Stimulated activated CD8-positive, alpha-beta memory T cell treated with anti-CD3 and anti-CD28 coated beads, Interleukin-15, amount 100 ng/mL, for 24 hours (primary cell): ENCODE measurements at regions not wholly inside any gene's neighbourhood (a gene's known extent, or its start where the extent isn't known, plus 50 kb on each side); places are given as distances from the start of the nearest gene placed in this dataset.
"Not testable (repeated sequence)": the region's sequence is repeated elsewhere in the genome, so short reads cannot be mapped to it uniquely, and the experiment has no call there.

Source experiments
- DNase-seq: peaks from one replicate; pipeline ENCODE4 v3.0.0-alpha.2; 2020; ENCODE audit warnings: low read depth

DNA sequence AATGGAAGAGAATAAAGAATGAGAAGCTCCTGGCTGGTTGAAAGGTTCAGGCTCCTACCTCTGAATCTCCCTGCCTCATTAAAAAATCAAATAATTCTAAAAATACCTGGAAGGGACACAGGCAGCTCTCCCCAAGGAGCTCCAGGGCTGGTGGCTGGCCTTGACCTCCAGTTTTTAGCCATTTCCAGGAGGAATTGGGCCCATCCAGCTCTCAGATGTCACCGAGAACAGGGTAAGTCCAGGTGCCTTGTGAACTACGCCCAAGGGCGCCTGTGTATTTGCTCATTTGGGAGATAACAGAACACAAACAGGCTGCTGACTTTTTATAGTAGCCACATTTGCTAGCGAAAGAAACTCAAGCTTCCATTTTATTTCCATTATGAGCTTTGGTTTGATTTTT, 321.0 kb upstream of the C1orf174 start:
- DNase-seq, result no peak

DNA sequence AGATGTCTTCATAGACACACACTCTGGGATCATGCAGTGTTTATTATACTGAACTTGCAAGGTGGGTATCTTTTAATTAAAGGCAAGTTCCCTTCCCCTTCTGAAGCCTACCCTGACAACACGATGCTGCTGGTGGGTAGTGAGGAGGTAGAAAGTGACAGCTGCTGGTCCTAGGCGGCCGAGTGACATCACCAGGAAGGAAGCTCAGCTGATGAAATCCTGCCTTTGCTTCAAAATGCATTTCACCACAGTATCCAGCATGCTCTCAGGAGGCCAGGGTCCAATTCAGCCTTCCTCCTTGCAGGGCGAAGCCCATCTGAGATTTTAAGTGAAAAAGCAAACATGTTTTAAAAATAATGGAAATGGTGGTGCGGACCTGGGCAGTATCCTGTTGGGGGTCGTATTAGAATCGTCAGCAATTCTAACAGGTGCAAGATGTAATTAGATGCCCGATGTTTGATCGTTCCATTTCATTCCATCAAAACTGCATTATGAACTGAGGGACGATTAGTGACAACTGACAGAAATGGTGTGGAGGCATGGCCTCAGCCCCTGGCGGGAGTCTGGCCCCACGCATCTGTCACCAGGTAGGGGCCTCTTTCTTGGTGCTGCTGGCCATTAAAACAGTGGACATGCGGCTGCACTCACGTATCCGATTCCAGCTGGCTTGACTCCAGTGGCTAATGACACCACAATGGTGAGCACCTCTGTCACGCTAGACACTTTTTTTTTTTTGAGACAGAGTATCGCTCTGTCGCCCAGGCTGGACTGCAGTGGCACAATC, 324.8 kb upstream of the C1orf174 start:
- DNase-seq, result no peak

DNA sequence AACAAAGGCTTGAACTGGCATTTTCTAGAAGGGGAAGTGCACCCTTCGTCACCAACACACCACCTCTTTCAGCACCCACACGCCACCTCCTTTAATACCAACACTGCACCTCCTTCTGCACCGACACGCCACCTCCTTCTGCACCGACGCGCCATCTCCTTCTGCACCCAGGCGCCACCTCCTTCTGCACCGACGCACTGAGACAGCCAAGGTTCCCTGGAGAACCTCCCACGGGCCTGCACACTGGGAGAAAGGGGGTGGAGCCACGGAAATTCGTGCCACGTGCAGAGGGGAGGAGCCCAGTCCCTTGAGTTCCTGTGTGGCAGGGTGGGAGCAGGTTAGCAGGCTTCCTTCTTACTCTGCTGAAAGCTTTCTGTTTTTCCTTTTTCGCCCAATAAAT, 327.9 kb upstream of the C1orf174 start:
- no peak for DNase-seq

DNA sequence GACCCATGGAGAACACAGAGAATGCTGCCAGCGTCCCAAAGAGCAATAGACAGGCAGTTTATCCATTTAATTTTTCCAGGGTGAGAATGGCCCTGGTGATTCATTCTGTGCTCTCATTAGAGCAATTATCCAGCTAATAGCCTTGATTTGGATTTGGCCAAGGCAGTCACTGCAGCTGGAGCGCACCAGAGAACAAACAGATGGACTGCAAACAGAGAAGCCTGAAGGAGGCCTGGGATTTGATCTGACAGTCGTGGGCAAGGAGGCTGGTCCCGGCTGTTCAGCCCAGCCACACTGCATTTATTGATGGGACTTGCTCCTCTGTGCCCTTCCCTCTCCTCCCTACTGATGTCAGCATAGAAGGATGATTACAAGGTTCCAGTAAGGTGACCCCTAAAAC, 353.9 kb upstream of the C1orf174 start:
- no peak for DNase-seq

DNA sequence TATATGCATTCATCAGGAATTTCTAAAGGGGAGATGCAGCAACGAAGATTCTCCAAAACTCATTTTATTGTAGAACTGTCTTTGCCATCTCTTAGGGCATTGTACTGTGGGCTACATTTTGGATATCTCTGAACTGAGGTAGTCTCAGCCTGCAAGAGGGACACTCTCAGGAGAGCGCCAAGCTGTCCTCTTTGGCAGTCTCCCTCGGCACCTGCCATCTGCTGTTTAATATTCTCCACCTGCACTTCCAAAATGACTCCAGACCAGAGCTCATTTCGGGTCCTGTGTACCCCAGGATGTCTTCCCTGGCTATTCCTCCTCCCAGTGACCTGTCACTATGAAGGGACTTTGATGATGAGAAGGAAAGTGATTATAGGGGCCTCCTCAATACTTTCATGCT, 356.3 kb upstream of the C1orf174 start:
- DNase-seq, result no peak

DNA sequence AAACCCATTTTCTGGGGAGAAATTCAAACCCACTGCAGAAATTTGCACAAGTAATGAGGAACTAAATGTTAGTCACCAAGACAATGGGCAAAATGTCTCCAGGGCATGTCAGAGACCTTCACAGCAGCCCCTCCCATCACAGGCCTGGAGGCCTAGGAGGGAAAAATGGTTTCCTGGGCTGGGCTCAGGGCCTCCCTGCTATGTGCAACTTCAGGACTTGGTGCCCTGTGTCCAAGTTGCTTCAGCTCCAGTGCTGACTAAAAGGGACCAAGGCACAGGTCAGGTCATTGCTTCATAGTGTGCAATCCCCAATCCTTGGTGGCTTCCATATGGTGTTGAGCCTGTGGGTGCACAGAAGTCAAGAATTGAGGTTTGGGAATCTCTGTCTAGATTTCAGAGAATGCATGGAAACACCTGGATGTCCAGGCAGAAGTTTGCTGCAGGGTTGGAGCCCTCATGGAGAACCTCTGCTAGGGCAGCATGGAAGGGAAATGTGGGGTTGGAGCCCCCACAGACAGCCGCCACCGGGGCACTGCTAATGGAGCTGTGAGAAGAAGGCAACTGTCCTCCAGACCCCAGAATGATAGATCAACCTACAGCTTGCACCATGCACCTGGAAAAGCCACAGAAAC, 358.2 kb upstream of the C1orf174 start:
- not testable (repeated sequence) for DNase-seq

DNA sequence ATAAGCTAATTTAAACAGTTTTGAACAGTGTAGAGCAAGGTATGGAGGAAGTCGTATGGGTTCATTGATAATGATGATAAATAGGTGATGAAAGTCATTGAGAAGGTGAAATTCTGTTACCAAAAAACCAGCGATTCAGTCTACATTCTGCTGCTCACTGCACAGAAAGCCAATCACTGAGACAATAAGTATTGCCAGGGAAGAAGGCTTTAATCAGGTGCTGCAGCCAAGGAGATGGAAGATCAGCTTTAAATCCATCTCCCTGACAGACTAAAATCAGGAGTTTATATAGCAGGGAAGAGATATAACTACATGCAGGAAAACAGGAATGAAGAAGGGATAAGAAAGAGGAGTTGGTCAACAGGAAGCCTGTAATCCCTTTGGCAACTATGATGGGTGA, 361.3 kb upstream of the C1orf174 start:
- DNase-seq, result no peak

DNA sequence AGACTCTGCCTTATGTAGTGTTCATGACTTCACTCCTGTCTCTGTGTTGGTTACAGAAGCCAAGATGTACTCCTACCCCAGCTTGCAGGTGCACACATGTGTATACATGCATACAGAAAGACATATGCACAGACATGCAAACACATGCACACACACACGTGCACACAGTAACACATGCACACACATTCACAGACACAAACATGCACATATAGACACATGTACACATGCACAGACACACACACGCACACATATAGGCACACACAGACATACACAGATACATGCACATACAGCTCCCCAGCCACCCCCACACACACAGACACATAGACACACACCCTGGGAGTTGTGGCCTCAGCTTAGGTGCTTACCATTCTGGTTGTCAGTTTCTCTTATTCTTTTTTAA, 362.6 kb upstream of the C1orf174 start:
- no peak for DNase-seq

DNA sequence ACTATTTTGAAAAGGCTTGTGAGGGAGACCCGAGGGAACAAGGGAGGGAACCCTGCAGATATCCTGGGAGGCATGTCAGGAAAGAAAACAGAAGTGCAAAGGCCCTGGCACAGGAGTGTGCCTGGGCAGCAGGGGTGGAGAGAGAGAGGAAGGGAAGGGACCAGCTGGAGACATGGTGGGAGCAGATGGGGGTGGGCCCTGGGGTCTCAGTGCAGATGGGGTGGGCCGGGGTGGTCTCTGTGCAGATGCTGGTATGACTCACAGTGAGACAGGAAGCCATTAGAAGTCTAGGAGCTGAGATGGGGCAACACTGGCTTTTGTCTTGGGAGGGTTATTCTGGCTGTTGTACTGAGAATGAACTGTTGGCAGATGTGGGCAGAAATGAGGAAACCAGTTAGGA, 363.6 kb upstream of the C1orf174 start:
- no peak for DNase-seq

DNA sequence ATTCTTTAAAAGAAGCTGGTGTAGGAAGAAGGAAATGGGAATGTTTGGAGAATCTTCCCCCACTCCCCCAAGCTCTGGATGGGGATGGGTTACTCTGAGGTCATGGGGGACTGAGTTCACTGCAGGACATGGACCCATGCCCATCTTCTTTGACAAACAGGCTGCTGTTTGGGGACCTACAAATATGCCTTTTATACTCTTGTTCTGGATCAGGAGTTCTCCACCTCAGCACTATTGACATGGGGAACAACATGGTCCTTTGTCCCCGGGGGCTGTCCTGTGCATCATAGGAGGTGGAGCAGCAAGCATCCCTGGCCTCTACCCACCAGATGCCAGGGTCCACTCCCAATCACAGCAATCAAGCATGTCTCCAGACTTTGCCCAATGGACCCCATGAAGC, 365.8 kb upstream of the C1orf174 start:
- DNase-seq, result no peak

DNA sequence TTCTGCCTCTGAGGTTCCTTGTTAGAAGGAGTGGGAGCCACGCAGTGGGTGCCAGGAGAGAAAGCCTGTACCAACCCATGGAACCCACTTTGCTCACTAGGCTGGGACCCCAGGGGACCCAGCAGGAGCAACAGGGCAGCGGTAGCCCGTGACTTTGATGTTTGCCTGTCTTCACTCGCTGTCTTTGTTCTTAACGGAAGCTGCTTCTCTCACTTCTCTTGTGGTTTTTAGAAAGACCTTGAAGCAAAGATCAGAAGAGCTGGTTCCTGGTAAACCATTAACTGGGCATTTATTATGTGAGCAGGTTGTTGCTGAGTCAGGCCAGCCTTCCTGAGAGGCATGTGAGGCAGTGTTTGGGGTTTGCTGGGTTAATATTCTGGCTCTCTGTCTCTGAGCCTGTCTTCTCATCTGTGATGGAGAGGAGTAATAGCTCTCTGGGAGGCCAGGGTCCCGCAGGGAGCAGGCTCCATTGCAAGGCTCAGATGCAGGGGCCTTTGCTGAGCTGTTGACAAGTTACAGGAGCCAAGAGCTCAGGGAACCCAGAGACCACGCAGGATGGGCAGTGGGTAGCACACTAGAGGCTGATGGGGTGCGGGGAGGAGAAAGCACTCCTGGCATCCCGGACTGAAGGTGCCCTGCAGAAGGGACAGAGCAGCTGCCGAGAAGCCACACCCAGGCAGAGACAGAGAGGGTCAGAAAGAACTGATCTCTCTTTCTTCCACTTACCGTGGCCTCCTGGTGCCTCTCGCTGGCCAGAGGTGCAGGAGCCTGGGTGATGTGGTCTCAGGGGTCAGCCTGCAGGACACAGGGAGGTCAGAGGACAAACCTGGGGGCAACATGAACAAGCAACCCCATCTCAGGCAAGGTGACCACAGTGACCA, 367.5 kb upstream of the C1orf174 start:
- no peak for DNase-seq

DNA sequence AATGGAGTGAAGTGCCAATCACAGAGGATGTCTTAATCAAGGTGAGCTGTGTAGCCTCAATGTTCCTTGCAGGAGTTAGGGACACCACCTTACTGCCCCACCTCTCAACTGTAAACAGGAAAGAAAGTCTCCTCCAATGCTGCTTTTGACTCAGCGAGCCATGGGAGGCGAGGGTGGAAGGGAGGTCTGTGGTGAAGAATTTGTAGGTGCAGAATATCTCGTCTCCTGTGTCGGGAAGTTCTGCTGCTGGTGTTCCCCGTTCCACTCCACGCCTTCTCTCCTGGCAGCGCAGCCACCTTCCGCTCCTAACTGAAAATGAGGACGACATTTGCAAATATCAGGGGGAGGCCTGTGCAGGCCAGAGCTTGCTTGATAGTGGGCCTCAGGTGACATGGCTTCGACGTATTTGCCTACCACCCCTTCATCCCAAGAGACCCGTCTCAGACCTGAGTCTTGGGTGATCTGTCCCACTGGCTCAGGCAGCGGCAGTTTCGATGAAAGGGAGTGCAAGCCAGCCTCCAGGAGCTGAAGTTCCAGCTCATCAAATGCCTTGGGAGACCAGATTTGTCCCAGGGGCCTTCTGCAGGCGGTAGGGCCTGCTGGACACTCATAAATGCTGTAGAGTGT, 368.3 kb upstream of the C1orf174 start:
- no peak for DNase-seq

DNA sequence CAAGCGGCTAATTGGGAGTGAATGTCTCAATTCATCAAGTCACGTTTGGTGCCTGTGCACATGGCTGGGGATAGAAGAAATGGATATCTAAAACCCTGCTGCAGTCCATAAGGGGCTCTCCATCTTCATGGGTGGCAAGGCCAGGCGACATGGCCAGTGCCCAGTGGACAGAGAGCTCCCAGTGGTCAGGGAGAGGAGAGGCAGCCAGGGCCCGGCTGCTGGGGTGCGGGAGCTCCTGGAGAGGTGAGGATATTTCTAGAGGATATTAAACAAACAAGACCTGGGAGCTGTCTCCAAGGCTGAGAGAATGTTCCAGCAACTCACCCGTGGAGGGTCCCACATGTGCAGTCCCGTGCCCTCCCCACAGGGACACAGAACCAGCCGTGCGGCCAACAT, 368.8 kb upstream of the C1orf174 start:
- DNase-seq, result no peak

DNA sequence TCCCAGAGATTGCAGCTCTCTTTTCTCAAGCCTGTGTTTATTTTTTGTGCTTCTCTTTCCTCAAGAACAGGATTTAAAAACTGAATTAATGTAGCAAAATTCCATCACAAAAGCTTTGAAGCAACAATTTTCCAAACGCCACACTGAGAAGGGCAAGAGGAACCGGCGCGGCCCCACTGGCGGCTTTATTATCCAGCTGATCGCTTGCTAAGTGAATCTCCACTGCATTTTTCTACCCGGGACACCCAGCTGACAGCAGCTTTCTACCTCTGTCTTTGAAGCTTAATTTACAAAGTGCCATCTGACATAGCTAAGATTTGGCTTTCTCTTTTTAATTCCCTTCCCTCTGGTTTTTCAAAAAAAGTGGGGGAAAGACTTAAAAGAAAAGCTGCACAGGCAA, 369.3 kb upstream of the C1orf174 start:
- no peak for DNase-seq

DNA sequence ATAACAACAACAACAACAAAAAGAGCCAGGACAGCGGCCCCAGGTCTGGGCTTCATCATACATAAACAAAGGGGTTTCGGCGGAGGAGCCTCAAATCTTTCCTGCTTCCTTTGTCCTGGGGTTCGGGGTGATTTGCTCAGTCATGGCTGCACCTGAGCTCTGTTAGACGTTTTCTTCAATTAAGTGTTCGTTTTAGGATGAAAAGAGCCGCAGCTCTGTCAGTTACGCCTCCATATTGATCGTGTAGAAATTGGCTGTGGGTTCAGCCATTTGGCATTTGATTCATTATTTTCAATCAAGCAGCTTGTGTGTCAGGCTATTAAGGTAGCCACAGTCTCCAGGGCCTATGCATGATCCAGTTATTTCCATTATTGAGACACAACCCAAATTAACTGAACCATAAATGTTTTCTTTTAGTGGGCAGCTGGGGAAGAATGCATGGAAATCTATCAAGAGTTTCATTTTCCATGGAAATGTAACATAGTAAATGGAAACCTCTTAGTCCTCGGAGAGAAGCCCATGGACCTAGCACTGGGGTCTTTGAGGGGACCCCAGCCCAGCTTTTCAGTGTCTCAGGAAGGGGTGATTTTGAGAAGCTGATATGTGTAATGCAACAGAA, 370.0 kb upstream of the C1orf174 start:
- no peak for DNase-seq

DNA sequence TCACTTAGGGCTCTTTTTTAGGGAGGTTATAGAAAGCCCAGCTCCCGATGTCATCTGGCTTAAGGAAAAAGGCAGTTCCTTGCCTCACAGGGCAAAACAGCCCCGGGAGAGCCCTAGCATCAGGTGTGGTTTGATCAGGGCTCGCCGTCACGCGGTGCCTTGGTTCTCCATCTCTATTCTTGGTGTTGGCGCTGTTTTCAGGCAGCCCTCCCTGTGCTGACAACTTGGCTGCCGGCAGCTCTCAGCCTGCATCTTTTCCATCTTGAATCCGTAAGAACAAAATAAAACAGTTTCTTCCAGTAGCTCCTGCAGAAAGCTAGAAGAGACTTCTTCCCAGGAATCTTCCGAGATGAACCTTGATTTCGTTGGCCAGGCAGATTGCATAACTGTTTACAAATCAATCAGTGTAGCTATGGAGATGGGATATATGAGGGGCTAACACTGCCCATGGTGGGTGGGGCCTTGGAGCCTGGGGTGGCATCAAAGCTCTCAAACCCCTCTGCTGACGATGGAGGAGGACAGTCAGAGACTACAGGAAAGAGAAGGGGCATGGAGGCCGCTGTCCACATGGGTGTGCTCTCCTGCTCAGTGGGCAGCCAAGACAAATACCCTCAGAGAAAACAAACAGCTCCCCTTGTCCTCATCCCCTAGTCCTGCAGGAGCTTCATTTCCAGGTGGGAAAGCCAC, 370.7 kb upstream of the C1orf174 start:
- no peak for DNase-seq

DNA sequence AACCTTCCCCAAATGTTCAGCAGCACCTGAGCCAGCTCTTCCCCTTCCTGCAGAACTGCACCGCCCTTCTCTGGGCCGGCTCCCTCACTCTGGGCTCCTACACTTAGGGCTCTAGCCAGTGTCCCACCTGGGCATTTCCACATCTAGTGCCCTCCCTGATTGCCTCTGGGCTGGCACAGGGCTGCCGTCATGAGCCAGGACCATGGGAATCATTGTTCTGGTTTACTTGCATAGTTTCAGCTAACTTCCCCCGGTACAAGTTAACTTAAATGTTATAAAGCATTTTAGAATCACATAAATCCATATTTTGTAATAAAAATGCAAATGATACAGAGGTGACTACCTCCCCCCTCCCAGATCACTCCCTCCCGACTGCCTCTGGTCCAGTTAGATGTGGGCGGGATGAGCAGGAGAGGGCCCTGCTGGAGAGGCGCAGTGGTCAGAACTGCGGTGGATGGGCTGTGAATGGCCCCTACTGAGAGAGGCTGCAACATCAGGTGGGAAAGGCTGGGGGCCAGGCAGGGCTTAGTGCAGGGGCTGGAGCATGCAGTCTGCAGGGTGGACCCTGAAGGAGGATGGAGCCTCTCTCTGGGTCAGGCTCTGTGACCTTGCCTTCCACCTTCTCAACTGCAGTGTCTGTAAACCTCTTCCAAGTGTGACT, 371.4 kb upstream of the C1orf174 start:
- DNase-seq, result no peak

DNA sequence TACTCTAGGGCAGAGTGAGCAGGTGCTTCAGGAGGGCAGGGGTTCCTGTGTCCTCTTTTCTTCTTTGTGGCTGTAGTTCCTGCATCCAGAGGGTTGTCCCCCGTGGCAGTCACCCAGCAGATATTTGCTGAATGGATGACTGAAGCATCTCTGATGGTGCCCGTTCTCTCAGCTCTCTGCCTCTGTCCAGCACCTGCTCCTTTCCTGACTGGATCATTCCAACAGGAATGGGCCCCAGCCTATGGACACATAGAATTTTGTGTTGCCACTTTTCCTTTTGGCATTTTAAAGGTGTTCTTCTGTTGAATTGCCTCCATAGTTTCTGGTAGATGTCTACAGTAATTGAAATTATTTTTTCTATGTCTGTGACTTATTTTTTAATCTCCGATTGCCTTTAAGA, 372.5 kb upstream of the C1orf174 start:
- no peak for DNase-seq

DNA sequence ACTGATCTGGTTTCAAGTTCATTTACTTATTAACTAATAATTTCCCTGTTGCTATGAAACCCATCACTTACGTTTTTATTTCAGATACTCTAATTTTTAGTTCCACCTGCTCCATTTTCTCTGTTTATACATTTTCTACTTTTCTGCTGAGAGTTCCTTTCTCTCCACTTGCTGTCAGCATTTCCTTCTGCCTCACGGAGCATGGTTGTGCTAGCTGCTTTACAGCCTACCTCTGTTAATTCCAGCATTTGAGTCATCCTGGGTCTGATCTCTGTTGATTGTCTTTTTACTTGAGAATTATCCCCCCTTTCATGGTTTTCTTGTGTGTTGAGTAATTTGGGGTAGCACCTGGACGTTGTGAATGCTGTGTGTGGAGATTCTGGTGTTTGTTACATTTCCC, 373.2 kb upstream of the C1orf174 start:
- DNase-seq, result no peak

DNA sequence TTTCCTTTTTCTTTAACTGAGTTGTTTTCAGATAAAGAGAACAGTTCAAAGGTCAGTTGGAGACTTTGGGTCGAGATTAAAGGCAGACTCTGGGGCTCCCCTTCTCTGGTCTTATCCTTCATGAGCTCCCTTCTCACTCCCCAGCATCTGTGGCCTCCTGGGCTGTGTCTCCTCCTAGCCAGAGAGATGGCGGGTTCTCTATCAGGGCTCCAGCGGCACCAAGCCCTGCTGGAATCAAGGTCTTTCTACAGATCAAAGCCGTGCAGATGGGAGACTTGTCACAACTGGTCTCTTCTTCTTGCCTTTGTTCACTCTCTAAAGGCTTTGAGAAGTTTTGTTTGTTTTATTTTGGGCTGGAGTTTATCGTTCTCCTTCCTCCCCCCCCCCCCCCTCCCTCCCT, 373.7 kb upstream of the C1orf174 start:
- no peak for DNase-seq

DNA sequence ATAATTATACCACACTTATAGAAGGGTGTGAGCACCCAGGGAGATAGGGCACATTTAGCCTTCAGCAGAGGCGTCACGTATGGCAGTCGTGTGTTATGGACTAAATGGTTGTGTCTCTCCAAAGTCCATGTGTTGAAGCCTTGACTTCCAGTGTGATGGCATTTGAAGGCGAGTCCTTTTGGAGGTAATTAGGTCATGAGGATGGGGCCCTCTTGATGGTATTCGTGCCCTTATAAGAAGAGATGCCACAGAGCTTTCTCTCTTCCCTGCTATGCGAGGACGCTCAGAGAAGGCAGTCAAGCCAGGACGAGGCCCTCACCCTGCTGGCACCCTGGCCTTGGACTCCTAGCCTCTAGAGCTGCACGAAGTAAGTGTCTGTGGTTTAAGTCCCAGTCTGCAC, 375.0 kb upstream of the C1orf174 start:
- DNase-seq, result no peak
